ENCODE measurements at regions not wholly inside any gene's neighbourhood (a gene's known extent, or its start where the extent isn't known, plus 50 kb on each side); places are given as distances from the start of the nearest gene placed in this dataset.

GRCh38 chr5:117665121-117665520, 1090.5 kb upstream of the SEMA6A start:
- no peak for TF ChIP-seq CTCF (IDR thresholded peaks at IDR 0.05; ENCODE audit: low read depth, low read length)
- TF ChIP-seq EZH2phosphoT487 (IDR thresholded peaks at IDR 0.05; ENCODE audit: low read depth): no peak

Data from OCI-LY3 (cell line).